MM.1S (cell line): ENCODE measurements at regions not wholly inside any gene's neighbourhood (a gene's known extent, or its start where the extent isn't known, plus 50 kb on each side); places are given as distances from the start of the nearest gene placed in this dataset.

ENCODE experiments used
- EZH2phosphoT487 ChIP-seq: fragments of 300-600 bp; sonication (generic); IDR thresholded peaks from 2 replicates; pipeline ENCODE4 v1.6.1; 2018; ENCODE audit warnings: antibody characterized with exemption, low read length
- TF ChIP-seq, protein P1 (sequence below): fragments of 300-600 bp; sonication (generic); IDR thresholded peaks from 2 replicates; pipeline ENCODE4 v1.5.1; 2016; ENCODE audit warnings: antibody characterized with exemption, low read length, mixed read lengths

DNA sequence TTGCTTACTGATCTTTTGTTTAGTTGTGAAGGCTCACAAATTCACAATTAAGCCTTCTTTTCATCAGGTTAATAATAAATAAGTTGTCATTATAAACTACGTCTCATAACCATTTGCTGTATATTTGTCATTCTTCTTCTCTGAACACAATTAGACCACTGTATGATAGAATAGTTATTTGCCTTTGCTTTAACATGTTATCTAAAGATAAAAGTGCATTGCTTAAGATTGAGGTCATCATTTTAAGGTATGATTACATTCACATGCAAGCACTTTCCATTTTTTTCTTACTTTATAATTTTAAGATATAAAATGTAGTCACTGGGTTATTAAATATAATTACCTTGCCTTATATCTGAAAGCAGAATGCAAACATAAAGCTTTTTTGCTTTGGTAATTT lies 80.1 kb upstream of the GLS start:
- TF ChIP-seq EZH2phosphoT487 = no peak
- TF ChIP-seq, protein P1, sequence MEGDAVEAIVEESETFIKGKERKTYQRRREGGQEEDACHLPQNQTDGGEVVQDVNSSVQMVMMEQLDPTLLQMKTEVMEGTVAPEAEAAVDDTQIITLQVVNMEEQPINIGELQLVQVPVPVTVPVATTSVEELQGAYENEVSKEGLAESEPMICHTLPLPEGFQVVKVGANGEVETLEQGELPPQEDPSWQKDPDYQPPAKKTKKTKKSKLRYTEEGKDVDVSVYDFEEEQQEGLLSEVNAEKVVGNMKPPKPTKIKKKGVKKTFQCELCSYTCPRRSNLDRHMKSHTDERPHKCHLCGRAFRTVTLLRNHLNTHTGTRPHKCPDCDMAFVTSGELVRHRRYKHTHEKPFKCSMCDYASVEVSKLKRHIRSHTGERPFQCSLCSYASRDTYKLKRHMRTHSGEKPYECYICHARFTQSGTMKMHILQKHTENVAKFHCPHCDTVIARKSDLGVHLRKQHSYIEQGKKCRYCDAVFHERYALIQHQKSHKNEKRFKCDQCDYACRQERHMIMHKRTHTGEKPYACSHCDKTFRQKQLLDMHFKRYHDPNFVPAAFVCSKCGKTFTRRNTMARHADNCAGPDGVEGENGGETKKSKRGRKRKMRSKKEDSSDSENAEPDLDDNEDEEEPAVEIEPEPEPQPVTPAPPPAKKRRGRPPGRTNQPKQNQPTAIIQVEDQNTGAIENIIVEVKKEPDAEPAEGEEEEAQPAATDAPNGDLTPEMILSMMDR = no peak
